ENCODE measurements at regions not wholly inside any gene's neighbourhood (a gene's known extent, or its start where the extent isn't known, plus 50 kb on each side); places are given as distances from the start of the nearest gene placed in this dataset.

- Mint-ChIP-seq H3K27ac (no peak overlapping the region), H3K9me3 (peaks cover 6% of the 10 kb centered on the region), H3K4me3 (no peak overlapping the region), H3K4me1 (no peaks in the 10 kb centered on the region), H3K36me3 (no peaks in the 10 kb centered on the region)
- ATAC-seq, result no peak
- no peak for DNase-seq (ENCODE audit: low spot score in 2 of 2)
These were observed 235.0 kb upstream of the RGPD4 start for GRCh38 chr2:107591561-107592279.

- Mint-ChIP-seq H3K4me1 (no peaks in the 10 kb centered on the region), H3K36me3 (no peaks in the 10 kb centered on the region), H3K4me3 (no peak overlapping the region), H3K9me3 (peaks cover 6% of the 10 kb centered on the region), H3K27ac (no peak overlapping the region)
- DNase-seq (ENCODE audit: low spot score in 2 of 2), result no peak
- no peak for ATAC-seq
These were observed 234.4 kb upstream of the RGPD4 start for GRCh38 chr2:107592280-107592624.

GRCh38 chr2:107595285-107595684, 231.4 kb upstream of the RGPD4 start:
- no peak for DNase-seq (ENCODE audit: low spot score in 2 of 2)
- ATAC-seq, result no peak
- H3K4me3 Mint-ChIP-seq, result no peak overlapping the region

GRCh38 chr2:107595749-107596148, 230.9 kb upstream of the RGPD4 start:
- H3K4me3 Mint-ChIP-seq, result no peak overlapping the region
- H3K36me3 Mint-ChIP-seq, result no peaks in the 10 kb centered on the region
- no peak for ATAC-seq
- DNase-seq (ENCODE audit: low spot score in 2 of 2), result no peak
- no peak overlapping the region for H3K27ac Mint-ChIP-seq
- H3K4me1 Mint-ChIP-seq, result no peaks in the 10 kb centered on the region
- H3K9me3 Mint-ChIP-seq, result peaks cover 8% of the 10 kb centered on the region

More at GRCh38 chr2:107595285-107595684, 231.4 kb upstream of the RGPD4 start:
- Mint-ChIP-seq H3K27ac (no peak overlapping the region), H3K4me1 (no peaks in the 10 kb centered on the region), H3K36me3 (no peaks in the 10 kb centered on the region), H3K9me3 (peaks cover 6% of the 10 kb centered on the region)

GRCh38 chr2:107597507-107597906, 229.2 kb upstream of the RGPD4 start:
- H3K4me1 Mint-ChIP-seq, result no peaks in the 10 kb centered on the region
- H3K9me3 Mint-ChIP-seq, result peaks cover 13% of the 10 kb centered on the region
- ATAC-seq, result no peak
- H3K27ac Mint-ChIP-seq, result no peak overlapping the region
- H3K4me3 Mint-ChIP-seq, result no peak overlapping the region
- no peaks in the 10 kb centered on the region for H3K36me3 Mint-ChIP-seq
- DNase-seq (ENCODE audit: low spot score in 2 of 2), result no peak

GRCh38 chr2:107602801-107603200, 223.9 kb upstream of the RGPD4 start:
- Mint-ChIP-seq H3K4me3 (no peak overlapping the region), H3K36me3 (no peaks in the 10 kb centered on the region), H3K4me1 (no peaks in the 10 kb centered on the region), H3K9me3 (peaks cover 8% of the 10 kb centered on the region), H3K27ac (no peak overlapping the region)
- DNase-seq (ENCODE audit: low spot score in 2 of 2) (no peak), ATAC-seq (no peak)

- no peak for ATAC-seq
- H3K9me3 Mint-ChIP-seq, result no peaks in the 10 kb centered on the region
- no peaks in the 10 kb centered on the region for H3K4me1 Mint-ChIP-seq
- DNase-seq (ENCODE audit: low spot score in 2 of 2), result no peak
- no peak overlapping the region for H3K4me3 Mint-ChIP-seq
- no peak overlapping the region for H3K27ac Mint-ChIP-seq
- H3K36me3 Mint-ChIP-seq, result no peaks in the 10 kb centered on the region
These were observed 219.6 kb upstream of the RGPD4 start for GRCh38 chr2:107607054-107607453.

GRCh38 chr2:107607473-107607872, 219.2 kb upstream of the RGPD4 start:
- DNase-seq (ENCODE audit: low spot score in 2 of 2) (no peak), ATAC-seq (no peak)
- Mint-ChIP-seq H3K9me3 (no peaks in the 10 kb centered on the region), H3K4me3 (no peak overlapping the region), H3K36me3 (no peaks in the 10 kb centered on the region), H3K27ac (no peak overlapping the region), H3K4me1 (no peaks in the 10 kb centered on the region)

GRCh38 chr2:107615039-107615438, 211.7 kb upstream of the RGPD4 start:
- H3K36me3 Mint-ChIP-seq, result no peaks in the 10 kb centered on the region
- DNase-seq (ENCODE audit: low spot score in 2 of 2) (no peak), ATAC-seq (no peak)
- peaks cover 5% of the 10 kb centered on the region for H3K9me3 Mint-ChIP-seq
- no peaks in the 10 kb centered on the region for H3K4me1 Mint-ChIP-seq
- no peak overlapping the region for H3K4me3 Mint-ChIP-seq
- no peak overlapping the region for H3K27ac Mint-ChIP-seq

- H3K4me1 Mint-ChIP-seq, result no peaks in the 10 kb centered on the region
- H3K36me3 Mint-ChIP-seq, result no peaks in the 10 kb centered on the region
- ATAC-seq, result no peak
- no peak overlapping the region for H3K27ac Mint-ChIP-seq
- peaks cover 5% of the 10 kb centered on the region for H3K9me3 Mint-ChIP-seq
- H3K4me3 Mint-ChIP-seq, result no peak overlapping the region
- no peak for DNase-seq (ENCODE audit: low spot score in 2 of 2)
These were observed 207.9 kb upstream of the RGPD4 start for GRCh38 chr2:107618769-107619168.

- peaks cover 9% of the 10 kb centered on the region for H3K9me3 Mint-ChIP-seq
- H3K36me3 Mint-ChIP-seq, result no peaks in the 10 kb centered on the region
- DNase-seq (ENCODE audit: low spot score in 2 of 2), result no peak
- ATAC-seq, result no peak
- H3K4me1 Mint-ChIP-seq, result no peaks in the 10 kb centered on the region
- H3K4me3 Mint-ChIP-seq, result no peak overlapping the region
- H3K27ac Mint-ChIP-seq, result no peak overlapping the region
These were observed 205.2 kb upstream of the RGPD4 start for GRCh38 chr2:107621186-107622165.

GRCh38 chr2:107622741-107623310, 203.9 kb upstream of the RGPD4 start:
- H3K4me1 Mint-ChIP-seq, result no peaks in the 10 kb centered on the region
- no peak for ATAC-seq
- H3K9me3 Mint-ChIP-seq, result peaks cover 6% of the 10 kb centered on the region
- DNase-seq (ENCODE audit: low spot score in 2 of 2), result no peak
- H3K36me3 Mint-ChIP-seq, result no peaks in the 10 kb centered on the region
- no peak overlapping the region for H3K27ac Mint-ChIP-seq
- H3K4me3 Mint-ChIP-seq, result no peak overlapping the region

GRCh38 chr2:107625982-107626381, 200.7 kb upstream of the RGPD4 start:
- DNase-seq (ENCODE audit: low spot score in 2 of 2) (no peak), ATAC-seq (no peak)
- Mint-ChIP-seq H3K4me1 (no peaks in the 10 kb centered on the region), H3K9me3 (peaks cover 15% of the 10 kb centered on the region), H3K4me3 (no peak overlapping the region), H3K27ac (no peak overlapping the region), H3K36me3 (no peaks in the 10 kb centered on the region)

GRCh38 chr2:107627164-107627563, 199.5 kb upstream of the RGPD4 start:
- Mint-ChIP-seq H3K9me3 (peaks cover 15% of the 10 kb centered on the region), H3K4me1 (no peaks in the 10 kb centered on the region), H3K36me3 (no peaks in the 10 kb centered on the region), H3K4me3 (no peak overlapping the region), H3K27ac (no peak overlapping the region)
- ATAC-seq, result no peak
- DNase-seq (ENCODE audit: low spot score in 2 of 2), result no peak

GRCh38 chr2:107627926-107628325, 198.8 kb upstream of the RGPD4 start:
- Mint-ChIP-seq H3K36me3 (no peaks in the 10 kb centered on the region), H3K4me3 (no peak overlapping the region), H3K27ac (no peak overlapping the region), H3K9me3 (peaks cover 15% of the 10 kb centered on the region), H3K4me1 (no peaks in the 10 kb centered on the region)
- ATAC-seq, result no peak
- DNase-seq (ENCODE audit: low spot score in 2 of 2), result no peak

All from stimulated activated effector memory CD8-positive, alpha-beta T cell treated with anti-CD3 and anti-CD28 coated beads, Interleukin-12 subunit alpha, Interleukin-12 subunit beta, amount 100 ng/mL, for 72 hours (primary cell).